ENCODE measurements at regions not wholly inside any gene's neighbourhood (a gene's known extent, or its start where the extent isn't known, plus 50 kb on each side); places are given as distances from the start of the nearest gene placed in this dataset.

GRCh38 chr6:119633461-119633860 is 283.9 kb upstream of the MAN1A1 start:
- TF ChIP-seq CTCF (IDR thresholded peaks at IDR 0.05; ENCODE audit: control insufficient read depth, insufficient read depth, low read depth, low read length, missing control alignments): no peak
- H3K4me3 ChIP-seq (ENCODE audit: control insufficient read depth, low read depth, low read length): no peak overlapping the region
- DNase-seq (ENCODE audit: low read depth): no peak

GRCh38 chr6:119630561-119631192 is 281.1 kb upstream of the MAN1A1 start:
- H3K4me3 ChIP-seq (ENCODE audit: control insufficient read depth, low read depth, low read length): no peak overlapping the region
- no peak for TF ChIP-seq CTCF (IDR thresholded peaks at IDR 0.05; ENCODE audit: control insufficient read depth, insufficient read depth, low read depth, low read length, missing control alignments)
- no peak for DNase-seq (ENCODE audit: low read depth)

- no peak for DNase-seq (ENCODE audit: low read depth)
- no peak for TF ChIP-seq CTCF (IDR thresholded peaks at IDR 0.05; ENCODE audit: control insufficient read depth, insufficient read depth, low read depth, low read length, missing control alignments)
Observed at GRCh38 chr6:119628691-119629594, 279.4 kb upstream of the MAN1A1 start.

GRCh38 chr6:119627908-119628669 is 278.5 kb upstream of the MAN1A1 start:
- H3K4me3 ChIP-seq (ENCODE audit: control insufficient read depth, low read depth, low read length): no peak overlapping the region
- TF ChIP-seq CTCF (IDR thresholded peaks at IDR 0.05; ENCODE audit: control insufficient read depth, insufficient read depth, low read depth, low read length, missing control alignments): no peak
- no peak for DNase-seq (ENCODE audit: low read depth)

More at GRCh38 chr6:119628691-119629594, 279.4 kb upstream of the MAN1A1 start:
- no peak overlapping the region for H3K4me3 ChIP-seq (ENCODE audit: control insufficient read depth, low read depth, low read length)

GRCh38 chr6:119626884-119627619 is 277.5 kb upstream of the MAN1A1 start:
- H3K4me3 ChIP-seq (ENCODE audit: control insufficient read depth, low read depth, low read length): no peak overlapping the region
- no peak for TF ChIP-seq CTCF (IDR thresholded peaks at IDR 0.05; ENCODE audit: control insufficient read depth, insufficient read depth, low read depth, low read length, missing control alignments)
- no peak for DNase-seq (ENCODE audit: low read depth)
